IPS-15b (cell line): ENCODE measurements at regions not wholly inside any gene's neighbourhood (a gene's known extent, or its start where the extent isn't known, plus 50 kb on each side); places are given as distances from the start of the nearest gene placed in this dataset.
"Not testable (repeated sequence)": the region's sequence is repeated elsewhere in the genome, so short reads cannot be mapped to it uniquely, and the experiment has no call there.

Source experiments
- H3K27me3 ChIP-seq: one replicate; pipeline ENCODE4 v1.6.1; 2013; ENCODE audit warnings: low read length; ENCODE audit not compliant: control insufficient read depth, insufficient read depth
- H3K36me3 ChIP-seq: one replicate; pipeline ENCODE4 v1.6.1; 2013; ENCODE audit warnings: low read length; ENCODE audit not compliant: control insufficient read depth, insufficient read depth
- H3K4me1 ChIP-seq: one replicate; pipeline ENCODE4 v1.6.1; 2013; ENCODE audit warnings: mild to moderate bottlenecking, low read length; ENCODE audit not compliant: control insufficient read depth, insufficient read depth
- H3K4me3 ChIP-seq: one replicate; pipeline ENCODE4 v1.5.1; 2013; ENCODE audit warnings: low read depth, low read length
- H3K9ac ChIP-seq: one replicate; pipeline ENCODE4 v1.6.1; 2013; ENCODE audit warnings: low read depth, mild to moderate bottlenecking, low read length
- H3K9me3 ChIP-seq: one replicate; pipeline ENCODE4 v1.6.1; 2013; ENCODE audit warnings: mild to moderate bottlenecking, low read length; ENCODE audit not compliant: control insufficient read depth, insufficient read depth

DNA sequence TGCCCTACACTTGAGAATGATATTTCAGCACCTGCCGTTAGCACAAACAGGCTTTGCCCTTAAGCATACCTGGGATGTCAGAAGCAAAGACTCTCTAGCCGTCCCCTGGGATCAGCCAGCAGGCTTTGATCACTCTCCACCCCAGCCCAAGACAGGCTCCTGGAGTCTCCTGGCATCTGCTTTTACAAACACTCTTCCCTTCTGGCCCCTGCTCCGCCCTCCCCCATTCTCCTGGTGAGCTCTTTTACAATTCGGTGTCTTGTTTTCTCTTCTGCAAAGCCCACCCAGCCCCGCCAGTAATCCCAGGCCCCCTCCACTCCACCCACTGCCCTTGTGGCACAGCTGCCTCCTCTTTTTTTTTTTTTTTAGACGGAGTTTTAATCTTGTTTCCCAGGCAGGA lies 50.4 kb downstream of the KATNIP start:
- Histone ChIP-seq H3K9ac (no peak overlapping the region), H3K36me3 (no peaks in the 10 kb centered on the region), H3K27me3 (no peaks in the 10 kb centered on the region)

GRCh38 chr16:27602103-27602502 lies 52.2 kb downstream of the KATNIP start:
- no peaks in the 10 kb centered on the region for H3K27me3 ChIP-seq
- H3K9ac ChIP-seq = no peak overlapping the region
- H3K4me3 ChIP-seq = no peak overlapping the region
- no peaks in the 10 kb centered on the region for H3K9me3 ChIP-seq
- H3K4me1 ChIP-seq = peaks cover 15% of the 10 kb centered on the region
- no peaks in the 10 kb centered on the region for H3K36me3 ChIP-seq

More for the DNA sequence above, 50.4 kb downstream of the KATNIP start:
- Histone ChIP-seq H3K9me3 (no peaks in the 10 kb centered on the region), H3K4me1 (peaks cover 15% of the 10 kb centered on the region), H3K4me3 (no peak overlapping the region)

- H3K9ac ChIP-seq, H3K9me3 ChIP-seq, H3K36me3 ChIP-seq, H3K4me3 ChIP-seq, H3K27me3 ChIP-seq, H3K4me1 ChIP-seq: not testable (repeated sequence)
Measured at GRCh38 chr16:27605500-27606106, 55.7 kb downstream of the KATNIP start.

DNA sequence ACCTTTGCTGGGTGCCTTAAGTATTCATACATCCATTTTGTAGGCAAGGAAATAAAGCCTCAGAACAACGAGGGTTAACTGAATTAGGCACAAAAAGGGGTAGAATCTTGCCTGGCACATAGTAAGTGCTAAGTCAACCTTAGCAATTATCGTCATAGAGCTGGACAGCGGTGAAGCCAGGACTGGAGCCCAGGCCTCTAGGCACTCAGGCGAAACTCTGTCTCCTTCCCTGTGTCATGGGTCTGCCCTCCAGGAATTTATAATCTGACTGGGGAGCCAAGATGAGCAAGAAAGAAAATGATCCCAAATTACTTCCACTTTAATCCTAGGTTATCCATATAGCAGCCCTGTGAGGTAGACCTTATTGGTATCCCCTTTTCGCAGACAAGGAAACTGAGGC lies 61.4 kb downstream of the KATNIP start:
- H3K9ac ChIP-seq = no peak overlapping the region
- H3K9me3 ChIP-seq = no peaks in the 10 kb centered on the region
- no peaks in the 10 kb centered on the region for H3K4me1 ChIP-seq
- H3K27me3 ChIP-seq = no peaks in the 10 kb centered on the region
- no peak overlapping the region for H3K4me3 ChIP-seq
- no peaks in the 10 kb centered on the region for H3K36me3 ChIP-seq

- H3K9ac ChIP-seq = no peak overlapping the region
- H3K4me1 ChIP-seq = no peaks in the 10 kb centered on the region
- no peak overlapping the region for H3K4me3 ChIP-seq
- H3K27me3 ChIP-seq = no peaks in the 10 kb centered on the region
- no peaks in the 10 kb centered on the region for H3K36me3 ChIP-seq
- no peaks in the 10 kb centered on the region for H3K9me3 ChIP-seq
Measured at GRCh38 chr16:27613238-27613791, 63.4 kb downstream of the KATNIP start.

DNA sequence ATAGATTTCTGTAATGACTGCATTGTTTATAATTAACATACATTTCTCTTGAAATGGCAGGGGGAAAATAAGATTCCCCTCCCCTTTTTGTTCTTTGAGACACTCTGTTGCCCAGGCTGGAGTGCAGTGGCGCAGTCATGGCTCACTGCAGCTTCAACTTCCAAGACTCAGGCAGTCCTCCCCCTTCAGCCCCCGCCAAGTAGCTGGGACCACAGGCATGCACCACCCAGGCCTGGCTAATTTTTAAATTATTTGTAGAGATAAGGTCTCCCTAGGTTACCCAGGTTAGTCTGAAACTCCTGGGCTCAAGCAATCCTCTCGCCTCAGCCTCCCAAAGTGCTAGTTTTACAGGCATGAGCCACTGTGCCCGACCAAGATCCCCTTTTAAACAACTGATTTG lies 67.7 kb downstream of the KATNIP start:
- Histone ChIP-seq H3K4me1 (peaks cover 4% of the 10 kb centered on the region), H3K27me3 (no peaks in the 10 kb centered on the region), H3K36me3 (no peaks in the 10 kb centered on the region), H3K9me3 (no peaks in the 10 kb centered on the region), H3K4me3 (no peak overlapping the region), H3K9ac (no peak overlapping the region)

DNA sequence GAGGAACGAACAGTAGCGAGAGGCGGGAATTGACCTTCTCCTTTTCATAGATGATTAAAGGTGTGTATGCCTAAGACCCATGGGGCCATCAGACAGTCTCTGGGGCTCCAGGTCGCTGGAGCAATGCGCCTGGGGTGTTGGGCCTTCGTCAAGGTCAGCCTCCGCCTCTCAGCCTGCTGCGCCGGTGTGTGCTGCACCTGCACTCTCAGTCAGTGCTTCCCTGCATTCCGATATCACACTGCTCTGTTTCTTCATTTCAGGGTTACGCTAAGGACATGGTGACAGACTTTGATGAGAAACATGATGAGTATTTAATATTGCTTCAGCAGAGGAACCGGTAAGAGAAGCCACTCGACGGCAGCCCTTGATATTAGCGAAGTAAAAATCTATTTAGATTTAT lies 68.2 kb downstream of the KATNIP start:
- Histone ChIP-seq H3K9me3 (no peaks in the 10 kb centered on the region), H3K27me3 (no peaks in the 10 kb centered on the region), H3K4me1 (peaks cover 4% of the 10 kb centered on the region), H3K36me3 (no peaks in the 10 kb centered on the region), H3K9ac (no peak overlapping the region), H3K4me3 (no peak overlapping the region)

- H3K9me3 ChIP-seq = no peaks in the 10 kb centered on the region
- no peak overlapping the region for H3K4me3 ChIP-seq
- no peaks in the 10 kb centered on the region for H3K36me3 ChIP-seq
- no peaks in the 10 kb centered on the region for H3K27me3 ChIP-seq
- peaks cover 4% of the 10 kb centered on the region for H3K4me1 ChIP-seq
- H3K9ac ChIP-seq = no peak overlapping the region
Measured at GRCh38 chr16:27618606-27619327, 68.8 kb downstream of the KATNIP start.

DNA sequence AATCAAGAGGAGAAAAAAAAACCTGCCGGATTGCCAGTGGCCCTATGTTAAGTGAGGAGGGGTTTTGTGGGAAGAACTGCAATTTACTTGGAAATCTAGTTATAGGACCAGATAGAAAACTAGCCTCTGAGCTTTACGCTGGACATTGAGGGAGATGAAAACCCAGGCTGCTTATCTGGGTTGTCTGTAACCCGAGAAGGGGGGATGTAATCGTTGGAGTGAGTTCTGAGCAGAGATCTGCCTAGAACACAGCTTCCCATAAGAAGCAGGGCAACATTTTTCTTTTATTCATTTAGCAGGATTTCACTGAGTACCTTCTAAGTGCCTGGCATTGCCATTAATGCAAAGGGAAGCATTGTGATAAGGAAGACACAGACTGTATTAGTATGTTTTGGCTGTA lies 70.6 kb downstream of the KATNIP start:
- Histone ChIP-seq H3K4me1 (peaks cover 4% of the 10 kb centered on the region), H3K27me3 (no peaks in the 10 kb centered on the region), H3K9me3 (no peaks in the 10 kb centered on the region), H3K4me3 (no peak overlapping the region), H3K36me3 (no peaks in the 10 kb centered on the region), H3K9ac (no peak overlapping the region)

DNA sequence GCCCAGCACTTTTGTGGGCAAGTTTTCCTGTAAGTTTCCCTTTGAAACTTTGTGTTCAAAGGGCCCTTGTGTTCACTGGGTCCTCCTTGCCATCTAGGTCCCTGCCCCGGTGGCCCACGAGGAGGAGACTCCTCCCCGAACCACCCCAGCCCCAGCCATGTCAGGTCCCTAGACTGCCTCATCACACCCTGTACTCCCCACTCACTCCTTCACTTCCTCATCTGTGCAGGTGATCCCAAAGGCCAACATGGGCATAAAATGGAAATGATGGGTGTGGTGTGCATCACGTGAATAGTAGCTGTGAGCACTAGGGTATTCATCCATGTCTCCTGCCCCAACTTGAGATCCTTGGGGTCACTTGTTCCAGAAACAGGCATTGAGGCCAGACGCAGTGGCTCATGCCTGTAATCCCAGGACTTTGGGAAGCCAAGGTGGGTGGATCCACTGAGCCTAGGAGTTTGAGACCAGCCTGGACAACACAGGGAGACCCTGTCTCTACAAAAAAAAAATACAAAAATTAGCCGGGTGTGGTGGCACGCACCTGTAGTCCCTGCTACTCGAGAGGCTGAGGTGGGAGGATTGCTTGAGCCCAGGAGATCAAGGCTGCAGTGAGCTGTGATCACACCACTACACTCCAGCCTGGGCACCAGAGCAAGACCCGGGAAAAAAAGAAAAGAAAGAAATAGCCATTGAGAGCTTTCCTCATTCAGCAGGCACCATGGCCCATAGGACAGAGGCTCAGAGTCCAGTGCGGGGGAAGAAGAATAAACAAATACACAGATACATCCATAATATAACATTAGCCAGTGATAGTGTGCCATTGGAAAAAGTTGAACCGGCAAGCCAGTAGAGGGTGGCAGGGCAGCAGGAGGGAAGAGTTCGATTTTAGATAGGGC lies 74.5 kb downstream of the KATNIP start:
- no peaks in the 10 kb centered on the region for H3K36me3 ChIP-seq

GRCh38 chr16:27625050-27625697 lies 75.2 kb downstream of the KATNIP start:
- no peak overlapping the region for H3K4me3 ChIP-seq
- H3K9me3 ChIP-seq = no peaks in the 10 kb centered on the region
- no peak overlapping the region for H3K9ac ChIP-seq
- H3K4me1 ChIP-seq = no peaks in the 10 kb centered on the region
- peaks cover 3% of the 10 kb centered on the region for H3K27me3 ChIP-seq
- no peaks in the 10 kb centered on the region for H3K36me3 ChIP-seq

More for the DNA sequence above, 74.5 kb downstream of the KATNIP start:
- Histone ChIP-seq H3K9ac (no peak overlapping the region), H3K4me1 (no peaks in the 10 kb centered on the region), H3K27me3 (peaks cover 3% of the 10 kb centered on the region), H3K9me3 (no peaks in the 10 kb centered on the region), H3K4me3 (no peak overlapping the region)
